AG10803 (cell line): ENCODE measurements at regions not wholly inside any gene's neighbourhood (a gene's known extent, or its start where the extent isn't known, plus 50 kb on each side); places are given as distances from the start of the nearest gene placed in this dataset.

Source experiments
- DNase-seq: peaks from one replicate; pipeline ENCODE4 v3.0.0; 2010; ENCODE audit warnings: low read depth
- H3K4me3 ChIP-seq: 2 replicates; pipeline ENCODE4 v1.5.1; 2011; ENCODE audit warnings: mild to moderate bottlenecking, low read length, control low read depth
- TF ChIP-seq, protein P1 (sequence below): conservative IDR thresholded peaks from 2 replicates; pipeline ENCODE4 v1.5.1; 2011; ENCODE audit warnings: mild to moderate bottlenecking, low read length, control low read depth, inconsistent platforms

DNA sequence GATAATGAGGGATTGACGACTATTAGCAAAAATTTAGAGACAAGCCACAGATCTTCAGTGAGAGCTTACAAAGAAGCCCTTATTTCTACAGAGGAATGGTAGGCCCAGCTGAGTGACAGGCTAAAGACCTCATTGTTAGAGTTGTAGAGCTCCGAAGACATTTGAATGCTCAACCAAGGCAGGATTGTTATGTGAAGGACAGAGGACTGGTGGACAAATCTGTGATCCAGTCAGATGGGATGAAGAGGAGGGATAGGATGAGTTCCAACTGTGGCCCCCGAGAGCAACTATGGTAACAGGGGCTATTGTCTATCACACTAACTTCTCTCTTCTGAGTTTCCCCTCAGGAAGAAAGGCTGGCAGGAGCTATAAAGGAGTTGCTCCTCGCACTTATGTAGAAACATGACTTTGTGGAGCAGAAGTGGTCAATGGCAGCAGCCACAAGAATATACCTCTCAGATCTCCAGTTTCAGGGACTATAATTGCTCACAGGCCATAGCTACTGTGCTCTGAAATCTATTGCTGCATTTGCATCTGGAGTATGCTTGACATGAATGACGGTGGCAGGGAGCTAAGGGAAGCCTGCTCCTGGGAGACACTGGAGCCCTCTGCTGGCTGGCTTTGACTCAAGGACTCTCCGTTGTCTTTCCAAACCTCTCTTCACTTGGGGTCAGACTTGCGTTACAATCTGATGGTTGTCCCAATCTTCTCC lies 50.3 kb upstream of the GREB1L start:
- TF ChIP-seq, protein P1, sequence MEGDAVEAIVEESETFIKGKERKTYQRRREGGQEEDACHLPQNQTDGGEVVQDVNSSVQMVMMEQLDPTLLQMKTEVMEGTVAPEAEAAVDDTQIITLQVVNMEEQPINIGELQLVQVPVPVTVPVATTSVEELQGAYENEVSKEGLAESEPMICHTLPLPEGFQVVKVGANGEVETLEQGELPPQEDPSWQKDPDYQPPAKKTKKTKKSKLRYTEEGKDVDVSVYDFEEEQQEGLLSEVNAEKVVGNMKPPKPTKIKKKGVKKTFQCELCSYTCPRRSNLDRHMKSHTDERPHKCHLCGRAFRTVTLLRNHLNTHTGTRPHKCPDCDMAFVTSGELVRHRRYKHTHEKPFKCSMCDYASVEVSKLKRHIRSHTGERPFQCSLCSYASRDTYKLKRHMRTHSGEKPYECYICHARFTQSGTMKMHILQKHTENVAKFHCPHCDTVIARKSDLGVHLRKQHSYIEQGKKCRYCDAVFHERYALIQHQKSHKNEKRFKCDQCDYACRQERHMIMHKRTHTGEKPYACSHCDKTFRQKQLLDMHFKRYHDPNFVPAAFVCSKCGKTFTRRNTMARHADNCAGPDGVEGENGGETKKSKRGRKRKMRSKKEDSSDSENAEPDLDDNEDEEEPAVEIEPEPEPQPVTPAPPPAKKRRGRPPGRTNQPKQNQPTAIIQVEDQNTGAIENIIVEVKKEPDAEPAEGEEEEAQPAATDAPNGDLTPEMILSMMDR: peak; percentile 90
- peak; percentile 77 for DNase-seq
- no peak overlapping the region for H3K4me3 ChIP-seq
